Hepatocyte (in vitro differentiated cells): ENCODE measurements at regions not wholly inside any gene's neighbourhood (a gene's known extent, or its start where the extent isn't known, plus 50 kb on each side); places are given as distances from the start of the nearest gene placed in this dataset.

ENCODE experiments used
- DNase-seq: peaks from one replicate; pipeline ENCODE4 v3.0.0-alpha.2; 2016; ENCODE audit warnings: low spot score
- H2AFZ ChIP-seq: fragments of 200-600 bp; sonication (generic); 2 replicates; pipeline ENCODE4 v1.6.0; 2016; ENCODE audit warnings: antibody characterized with exemption, mild to moderate bottlenecking
- H3K27ac ChIP-seq: fragments of 200-600 bp; sonication (generic); 2 replicates; pipeline ENCODE4 v1.5.1; 2016; ENCODE audit warnings: mild to moderate bottlenecking
- H3K27me3 ChIP-seq: fragments of 200-600 bp; sonication (generic); 2 replicates; pipeline ENCODE4 v1.6.1; 2016
- H3K36me3 ChIP-seq: fragments of 200-600 bp; sonication (generic); replicated peaks from 2 replicates; pipeline ENCODE4 v1.5.1; 2016; ENCODE audit warnings: low read depth; ENCODE audit not compliant: insufficient read depth
- H3K4me1 ChIP-seq: fragments of 200-600 bp; sonication (generic); 2 replicates; pipeline ENCODE4 v1.5.1; 2016; ENCODE audit warnings: mild to moderate bottlenecking, moderate library complexity; ENCODE audit not compliant: insufficient read depth
- H3K4me2 ChIP-seq: fragments of 200-600 bp; sonication (generic); 2 replicates; pipeline ENCODE4 v1.6.0; 2016
- H3K4me3 ChIP-seq: fragments of 200-600 bp; sonication (generic); 2 replicates; pipeline ENCODE4 v1.5.1; 2016; ENCODE audit warnings: mild to moderate bottlenecking
- H3K79me2 ChIP-seq: fragments of 200-600 bp; sonication (generic); 2 replicates; pipeline ENCODE4 v1.6.0; 2017; ENCODE audit warnings: mild to moderate bottlenecking
- H3K9me2 ChIP-seq: fragments of 200-600 bp; sonication (generic); replicated peaks from 2 replicates; pipeline ENCODE4 v1.6.0; 2017; ENCODE audit warnings: mild to moderate bottlenecking; ENCODE audit not compliant: insufficient read depth
- H3K9me3 ChIP-seq: fragments of 200-600 bp; sonication (generic); 2 replicates; pipeline ENCODE4 v1.5.1; 2016; ENCODE audit warnings: low read depth, mild to moderate bottlenecking
- H4K20me1 ChIP-seq: fragments of 200-600 bp; sonication (generic); 2 replicates; pipeline ENCODE4 v1.6.0; 2016; ENCODE audit warnings: mild to moderate bottlenecking; ENCODE audit not compliant: insufficient read depth, poor library complexity, severe bottlenecking
- CTCF ChIP-seq: fragments of 200-600 bp; sonication (generic); IDR thresholded peaks from 2 replicates; pipeline ENCODE4 v1.5.1; 2016; ENCODE audit warnings: antibody characterized with exemption, mild to moderate bottlenecking; ENCODE audit not compliant: poor library complexity
- EZH2 ChIP-seq: fragments of 200-600 bp; sonication (generic); IDR thresholded peaks from 2 replicates; pipeline ENCODE4 v1.6.1; 2016; ENCODE audit warnings: antibody characterized with exemption, mild to moderate bottlenecking, borderline replicate concordance
- EZH2phosphoT487 ChIP-seq: fragments of 200-600 bp; sonication (generic); IDR thresholded peaks from one replicate; pipeline ENCODE4 v1.6.1; 2018; ENCODE audit warnings: antibody characterized with exemption, mild to moderate bottlenecking, low read depth, moderate library complexity; ENCODE audit not compliant: unreplicated experiment, severe bottlenecking
- whole genome bisulfite sequencing: methylation state at CpG from one replicate; pipeline ENCODE4 v1.1.6; 2016; ENCODE audit warnings: low lambda C conversion rate; ENCODE audit errors: missing lambda C conversion rate; 5-methylcytosine and 5-hydroxymethylcytosine counted together

DNA sequence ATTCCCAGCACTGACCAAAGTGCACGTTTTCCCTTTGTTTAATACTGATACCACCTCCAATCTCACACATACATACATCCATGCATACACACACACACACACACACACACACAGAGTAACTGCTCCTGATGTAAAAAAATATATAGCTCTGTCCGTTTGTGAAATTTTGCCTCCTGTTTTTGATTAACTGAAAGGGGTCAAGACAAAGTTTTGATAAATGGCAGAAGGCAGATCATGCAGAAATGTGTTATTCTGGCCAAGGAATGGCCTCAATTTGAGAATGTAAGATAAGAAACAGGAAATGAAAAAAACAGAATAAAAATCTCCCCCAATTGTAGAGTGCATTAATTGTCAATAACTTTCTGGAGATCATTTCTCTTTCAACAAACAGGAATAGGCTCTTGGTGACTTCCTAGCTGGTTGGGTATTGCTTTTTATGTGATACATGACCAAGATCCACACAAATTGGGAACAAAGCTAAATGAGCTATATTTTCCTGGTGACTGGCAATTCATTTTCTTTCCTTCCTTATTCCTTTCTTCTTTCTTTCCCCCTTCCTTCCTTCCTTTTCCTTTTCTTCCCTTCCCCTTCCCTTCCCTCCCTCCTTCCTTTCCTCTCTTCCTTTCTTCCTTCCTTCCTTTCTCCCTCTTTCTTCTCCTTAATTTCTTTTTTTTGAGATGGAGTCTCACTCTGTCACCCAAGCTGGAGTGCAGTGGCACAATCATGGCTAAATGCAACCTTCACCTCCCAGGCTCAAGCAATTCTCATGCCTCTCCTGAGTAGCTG, 88.9 kb upstream of the PMAIP1 start:
- Histone ChIP-seq H3K4me2 (no peak overlapping the region), H3K36me3 (no peaks in the 10 kb centered on the region), H3K79me2 (no peaks in the 10 kb centered on the region), H3K9me2 (no peaks in the 10 kb centered on the region), H3K27ac (no peak overlapping the region), H3K4me3 (no peak overlapping the region), H2AFZ (no peak overlapping the region), H4K20me1 (no peaks in the 10 kb centered on the region), H3K27me3 (peaks cover 24% of the 10 kb centered on the region), H3K9me3 (no peaks in the 10 kb centered on the region), H3K4me1 (no peaks in the 10 kb centered on the region)
- no peak for TF ChIP-seq EZH2
- no peak for TF ChIP-seq EZH2phosphoT487
- TF ChIP-seq CTCF = no peak
- no peak for DNase-seq
- WGBS = 32% methylated on average over 2 of the region's 2 CpGs

- TF ChIP-seq CTCF = no peak
- no peak for TF ChIP-seq EZH2phosphoT487
- TF ChIP-seq EZH2 = no peak
- Histone ChIP-seq H3K9me3 (no peaks in the 10 kb centered on the region), H3K27ac (no peak overlapping the region), H3K9me2 (no peaks in the 10 kb centered on the region), H3K4me2 (no peak overlapping the region), H2AFZ (no peak overlapping the region), H3K4me3 (no peak overlapping the region), H3K36me3 (no peaks in the 10 kb centered on the region), H3K4me1 (no peaks in the 10 kb centered on the region), H4K20me1 (no peaks in the 10 kb centered on the region), H3K79me2 (no peaks in the 10 kb centered on the region), H3K27me3 (peaks cover 24% of the 10 kb centered on the region)
- 92% methylated on average over 6 of the region's 6 CpGs for WGBS
- DNase-seq = no peak
These were observed 89.6 kb upstream of the PMAIP1 start for GRCh38 chr18:59810183-59810582.

GRCh38 chr18:59802031-59802430, 97.8 kb upstream of the PMAIP1 start:
- Histone ChIP-seq H3K79me2 (no peaks in the 10 kb centered on the region), H4K20me1 (no peaks in the 10 kb centered on the region), H3K4me3 (no peak overlapping the region), H3K9me2 (no peaks in the 10 kb centered on the region), H2AFZ (no peak overlapping the region), H3K27me3 (no peaks in the 10 kb centered on the region), H3K27ac (no peak overlapping the region), H3K4me1 (no peaks in the 10 kb centered on the region), H3K4me2 (no peak overlapping the region), H3K9me3 (no peaks in the 10 kb centered on the region), H3K36me3 (no peaks in the 10 kb centered on the region)
- no peak for TF ChIP-seq CTCF
- no peak for TF ChIP-seq EZH2phosphoT487
- TF ChIP-seq EZH2 = no peak
- DNase-seq = no peak
- WGBS = 70% methylated on average over 7 of the region's 7 CpGs
